CD4-positive, alpha-beta T cell treated with Interleukin-4 for 4 hours (primary cell): ENCODE measurements at regions not wholly inside any gene's neighbourhood (a gene's known extent, or its start where the extent isn't known, plus 50 kb on each side); places are given as distances from the start of the nearest gene placed in this dataset.
"Not testable (repeated sequence)": the region's sequence is repeated elsewhere in the genome, so short reads cannot be mapped to it uniquely, and the experiment has no call there.

Source experiments
- DNase-seq: peaks from one replicate; pipeline ENCODE4 v3.0.0-alpha.2; 2020

DNA sequence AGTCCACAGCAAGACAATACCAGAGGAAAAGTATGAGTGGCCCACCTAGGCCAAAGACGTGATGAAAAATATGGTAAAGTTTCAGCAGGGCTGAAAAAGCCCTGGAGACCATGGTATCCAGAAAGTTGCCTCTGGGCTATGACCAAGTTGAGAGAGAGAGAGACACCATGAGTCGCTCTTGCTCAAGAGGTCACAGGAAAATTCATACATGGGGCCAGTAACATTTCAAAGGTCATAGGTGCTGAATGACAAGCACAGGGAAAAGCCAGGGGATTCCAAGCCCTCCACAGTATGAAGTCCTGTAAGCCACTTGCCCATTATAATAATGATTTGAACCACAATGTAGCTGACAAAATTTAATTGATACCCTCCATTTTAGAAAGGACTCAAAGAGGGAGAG is 657.7 kb upstream of the CITED2 start:
- DNase-seq: no peak

DNA sequence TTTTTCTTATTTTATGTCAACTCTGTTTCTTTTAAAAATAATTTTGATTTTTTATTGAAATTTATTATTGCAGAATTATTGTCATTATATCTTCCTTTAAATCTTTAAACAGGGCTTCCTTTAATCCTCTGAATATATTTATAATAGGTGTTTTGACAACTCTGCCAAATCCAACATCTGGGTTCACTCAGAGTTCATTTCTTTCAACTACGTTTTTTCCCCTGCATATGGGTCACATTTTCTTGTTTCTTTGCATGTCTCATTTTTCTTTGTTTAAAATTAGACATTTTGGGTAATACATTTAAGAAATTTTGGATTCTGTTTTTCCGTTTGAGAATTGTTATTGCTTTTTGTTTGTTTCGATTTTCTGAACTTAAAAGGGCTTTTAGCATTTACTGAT is 655.1 kb upstream of the CITED2 start:
- no peak for DNase-seq

DNA sequence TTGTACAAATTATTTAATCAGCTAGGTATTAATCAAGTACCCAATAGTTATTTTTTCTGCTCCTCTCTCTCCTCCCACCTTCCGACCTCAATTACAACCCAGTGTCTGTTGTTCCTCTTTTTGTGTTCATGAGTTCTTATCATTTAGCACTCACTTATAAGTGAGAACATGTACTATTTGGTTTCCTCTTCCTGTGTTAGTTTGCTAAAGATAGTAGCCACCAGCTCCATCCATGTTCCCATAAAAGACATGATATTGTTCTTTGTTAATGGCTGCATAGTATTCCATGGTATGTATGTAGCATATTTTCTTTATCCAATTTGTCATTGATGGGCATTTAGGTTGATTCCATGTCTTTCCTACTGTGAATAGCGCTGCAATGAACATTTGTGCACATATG is 652.8 kb upstream of the CITED2 start:
- no peak for DNase-seq

DNA sequence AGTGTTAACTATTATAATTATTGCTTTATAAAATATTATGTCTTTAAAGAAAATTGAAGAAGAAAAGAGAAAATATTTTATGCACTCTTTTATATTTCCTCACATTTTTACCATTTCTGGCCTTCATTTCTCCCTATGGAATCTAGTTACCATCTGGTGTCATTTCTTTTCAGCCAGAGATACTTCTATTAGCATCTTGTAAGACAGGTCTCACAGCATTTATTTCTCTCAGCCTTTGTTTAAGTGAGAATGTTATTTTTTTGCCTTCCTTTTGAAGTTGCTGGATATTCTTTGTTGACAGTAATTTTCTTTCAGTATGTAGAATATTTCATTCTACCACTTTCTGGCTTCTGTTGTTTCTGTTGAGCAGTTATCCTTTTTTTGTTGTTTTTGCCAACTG is 652.1 kb upstream of the CITED2 start:
- no peak for DNase-seq

DNA sequence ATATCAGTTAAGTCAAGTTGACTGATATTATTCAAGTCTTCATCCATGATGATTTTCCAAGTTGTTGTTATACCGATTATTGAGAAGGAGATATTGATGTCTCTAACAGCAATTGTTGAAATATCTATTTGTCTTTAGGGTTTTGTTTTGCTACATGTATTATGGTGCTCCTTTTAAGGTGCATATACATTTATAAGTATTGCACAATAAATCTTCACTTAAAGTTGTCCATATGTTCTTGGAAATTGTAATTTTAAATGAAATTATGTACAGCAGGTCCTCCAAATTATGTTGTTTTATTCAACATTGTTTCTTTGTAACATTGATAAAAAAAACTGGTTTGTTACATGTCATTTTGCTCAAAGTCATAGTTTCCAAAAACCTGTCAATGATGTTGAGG is 650.7 kb upstream of the CITED2 start:
- DNase-seq: no peak

DNA sequence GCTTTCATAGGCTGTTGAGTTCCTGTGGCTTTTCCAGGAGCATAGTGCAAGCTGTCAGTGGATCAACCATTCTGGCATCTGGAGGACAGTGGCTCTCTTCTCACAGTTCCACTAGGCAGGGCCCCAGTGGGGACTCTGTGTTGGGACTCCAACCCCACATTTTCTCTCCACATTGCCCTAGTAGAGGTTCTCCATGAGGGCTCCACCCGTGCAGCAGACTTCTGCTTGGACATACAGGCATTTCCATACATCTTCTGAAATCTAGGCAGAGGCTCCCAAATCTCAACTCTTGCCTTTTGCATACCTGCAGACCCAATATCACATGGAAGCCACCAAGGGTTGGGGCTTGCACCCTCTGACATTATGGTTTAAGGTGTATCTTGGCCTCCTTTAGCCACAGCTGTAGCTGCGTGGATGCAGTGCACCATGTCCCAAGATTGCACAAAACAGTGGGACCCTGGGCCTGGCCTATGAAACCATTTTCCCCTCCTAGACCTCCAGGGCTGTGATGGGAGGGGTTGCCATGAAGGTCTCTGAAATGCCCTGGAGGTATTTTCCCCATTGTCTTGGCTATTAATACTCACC is 645.9 kb upstream of the CITED2 start:
- no peak for DNase-seq

DNA sequence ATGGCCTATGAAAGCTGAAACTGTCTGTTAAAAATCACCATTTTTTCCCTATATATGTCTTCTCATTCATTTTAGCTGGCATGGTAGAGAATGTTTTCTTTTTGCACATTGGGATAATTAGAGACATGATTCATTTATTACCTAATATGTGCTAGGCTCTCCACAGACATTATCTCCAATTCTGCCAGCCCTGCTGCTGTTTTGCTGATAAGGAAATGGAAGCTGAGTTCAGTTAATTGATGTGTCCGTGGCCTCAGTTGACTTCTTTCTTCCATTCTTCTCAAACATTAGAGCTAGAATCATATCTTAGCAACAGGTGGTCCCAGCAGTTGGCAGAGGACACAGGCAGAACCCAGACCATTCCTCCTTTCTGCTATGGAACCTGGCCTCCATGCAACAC is 644.1 kb upstream of the CITED2 start:
- DNase-seq: no peak

DNA sequence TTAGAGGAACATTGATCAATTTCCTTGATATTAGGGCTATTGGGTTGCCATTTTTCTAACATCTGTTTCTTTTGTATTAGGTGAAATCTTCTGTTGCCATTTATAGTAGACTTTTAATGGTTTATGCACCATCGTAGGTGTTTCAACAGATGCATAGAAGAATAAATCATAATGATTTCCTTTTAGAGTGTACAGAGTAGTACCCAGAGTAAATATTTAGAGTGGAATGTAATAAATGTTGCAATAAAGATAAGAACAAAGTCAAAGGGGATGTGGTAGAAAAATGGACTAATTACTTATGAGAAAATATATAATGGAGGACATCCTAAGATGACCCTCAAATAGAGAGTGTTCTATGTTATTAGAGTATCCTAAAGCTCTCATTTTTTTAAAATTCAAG is 643.0 kb upstream of the CITED2 start:
- DNase-seq: no peak

DNA sequence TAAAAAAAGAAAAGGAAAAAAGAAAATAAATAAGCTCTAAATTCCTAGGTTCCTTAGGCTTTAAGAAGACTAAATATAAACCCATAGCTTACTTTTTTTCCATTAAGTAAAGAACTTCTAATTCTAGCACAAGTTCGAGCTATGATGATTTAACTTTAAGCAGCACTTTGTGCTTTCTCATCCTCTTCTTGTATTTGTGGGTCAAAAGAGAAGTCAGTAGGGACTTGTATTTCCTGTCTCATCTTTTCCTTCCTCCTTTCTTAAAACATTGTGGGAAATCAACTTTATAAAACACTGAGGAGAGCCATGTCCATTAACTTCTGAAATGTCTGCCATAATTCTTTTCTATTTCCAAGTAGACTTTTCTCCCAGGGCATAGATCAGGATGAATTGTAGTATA is 637.7 kb upstream of the CITED2 start:
- DNase-seq: no peak

DNA sequence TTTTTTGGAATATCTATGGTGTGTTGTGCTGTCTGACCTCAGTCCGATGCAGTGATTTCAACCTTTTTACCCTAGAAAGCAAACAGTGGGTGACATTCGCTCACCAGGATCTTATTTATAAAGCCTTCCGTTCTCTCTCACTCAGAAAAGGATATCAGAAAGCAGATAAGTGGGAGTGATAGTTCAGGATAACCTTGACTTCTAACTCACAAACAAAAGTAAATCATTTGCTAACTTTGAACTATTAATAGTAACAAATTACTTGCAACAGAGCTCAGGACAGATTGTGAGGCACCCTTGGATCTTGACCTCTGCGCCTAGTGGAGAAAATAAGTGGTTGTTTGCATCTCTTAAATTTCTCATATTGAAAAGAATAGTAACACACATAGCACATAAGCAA is 637.1 kb upstream of the CITED2 start:
- no peak for DNase-seq

DNA sequence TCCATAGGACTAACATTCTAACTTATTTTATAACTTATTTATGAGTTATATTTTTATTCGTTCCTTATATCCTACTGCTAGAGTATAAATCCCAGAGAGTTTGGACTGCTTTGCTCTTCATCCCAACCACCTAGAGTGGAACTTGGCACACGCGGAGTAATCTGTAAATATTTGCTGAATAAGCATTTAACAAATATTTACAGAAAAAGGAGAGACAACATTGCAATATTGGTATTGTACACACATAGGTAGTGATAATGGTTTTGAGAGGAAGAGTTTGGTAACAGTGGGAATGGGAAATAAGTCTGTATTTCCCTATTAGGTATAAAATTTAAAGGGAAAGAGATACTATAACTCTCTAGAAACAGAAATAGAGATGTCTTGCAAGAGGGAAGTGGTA is 634.8 kb upstream of the CITED2 start:
- no peak for DNase-seq

DNA sequence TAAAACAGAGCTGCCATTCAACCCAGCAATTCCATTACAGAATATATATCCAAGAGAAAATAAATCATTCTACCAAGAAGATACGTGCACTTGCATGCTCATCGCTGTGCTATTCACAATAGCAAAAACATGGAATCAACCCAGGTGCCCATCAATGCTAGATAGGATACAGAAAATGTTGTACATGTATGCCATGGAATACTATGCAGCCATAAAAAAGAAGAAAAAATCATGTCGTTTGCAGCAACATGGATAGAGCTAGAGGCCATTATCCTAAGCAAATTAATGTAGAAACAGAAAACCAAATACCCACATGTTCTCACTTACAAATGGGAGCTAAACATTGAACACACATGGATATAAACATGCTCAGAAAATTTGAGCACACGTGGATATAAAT is 633.1 kb upstream of the CITED2 start:
- DNase-seq: no peak

DNA sequence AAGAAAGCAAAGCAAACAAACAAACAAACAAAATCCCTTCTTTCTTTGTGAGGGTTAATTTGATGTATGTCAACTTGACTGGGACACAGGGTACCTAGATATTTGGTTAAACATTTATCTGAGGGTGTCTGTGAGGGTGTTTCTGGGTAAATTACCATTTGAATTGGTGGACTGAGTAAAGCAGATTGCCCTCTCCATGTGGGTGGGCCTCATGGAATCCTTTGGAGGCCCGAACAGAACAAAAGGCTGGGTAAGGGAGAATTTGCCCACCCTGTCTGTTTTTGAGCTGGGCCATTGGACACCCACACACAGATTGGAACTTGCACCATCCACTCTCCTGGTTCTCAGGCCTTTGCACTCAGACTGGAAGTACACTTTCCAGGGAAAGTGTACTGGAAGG is 628.8 kb upstream of the CITED2 start:
- DNase-seq: no peak

DNA sequence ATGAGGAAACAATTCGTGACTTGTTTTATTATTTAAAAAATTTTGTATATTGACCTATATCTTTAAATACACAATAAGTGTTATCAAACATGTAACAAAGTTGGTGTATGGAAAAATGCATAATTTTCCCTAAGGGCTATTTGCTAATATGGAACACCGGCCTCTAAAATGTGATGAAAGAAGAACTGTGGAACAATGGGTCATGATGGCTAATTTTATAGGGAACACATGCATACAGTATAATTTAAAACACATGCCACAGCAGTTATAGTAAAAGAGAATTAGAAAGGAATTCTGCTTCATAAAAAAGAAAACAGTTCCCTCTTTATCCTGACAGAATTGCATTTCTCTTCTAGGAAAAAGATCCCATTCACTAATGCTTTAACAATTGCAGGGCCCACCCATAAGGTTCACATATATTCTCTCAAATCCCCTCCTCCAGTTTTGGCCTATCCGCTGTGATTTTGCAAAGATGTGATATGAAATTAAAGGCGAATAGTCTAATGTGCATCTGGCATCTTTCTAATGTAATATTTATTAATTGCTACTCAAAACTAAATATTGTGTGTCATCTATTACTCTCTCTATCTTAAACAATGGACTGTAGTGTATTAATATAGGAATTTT is 628.1 kb upstream of the CITED2 start:
- no peak for DNase-seq

DNA sequence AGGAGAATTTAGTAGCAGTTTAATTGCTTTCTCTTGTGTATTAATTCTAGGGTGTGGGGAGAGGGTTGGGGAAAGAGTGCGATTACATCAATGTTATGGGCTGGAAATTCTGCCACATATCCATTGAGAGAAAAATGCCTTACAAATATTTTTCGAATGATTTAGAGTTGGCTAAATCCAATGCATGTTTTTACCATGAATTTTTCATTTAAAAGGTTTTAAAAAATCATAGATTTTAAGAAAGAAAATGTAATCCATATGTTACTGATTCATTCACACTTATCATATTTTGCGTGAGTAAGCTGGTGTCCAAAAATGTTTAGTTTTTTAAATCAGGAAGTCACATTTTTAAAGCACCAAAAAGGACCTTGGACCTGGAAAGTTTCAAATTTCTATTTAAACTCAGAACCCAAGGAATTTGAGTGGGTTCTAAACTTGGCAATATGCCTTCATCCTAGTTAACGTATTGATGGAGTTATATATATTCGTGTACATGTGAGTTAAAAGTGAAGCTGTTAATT is 627.4 kb upstream of the CITED2 start:
- no peak for DNase-seq

DNA sequence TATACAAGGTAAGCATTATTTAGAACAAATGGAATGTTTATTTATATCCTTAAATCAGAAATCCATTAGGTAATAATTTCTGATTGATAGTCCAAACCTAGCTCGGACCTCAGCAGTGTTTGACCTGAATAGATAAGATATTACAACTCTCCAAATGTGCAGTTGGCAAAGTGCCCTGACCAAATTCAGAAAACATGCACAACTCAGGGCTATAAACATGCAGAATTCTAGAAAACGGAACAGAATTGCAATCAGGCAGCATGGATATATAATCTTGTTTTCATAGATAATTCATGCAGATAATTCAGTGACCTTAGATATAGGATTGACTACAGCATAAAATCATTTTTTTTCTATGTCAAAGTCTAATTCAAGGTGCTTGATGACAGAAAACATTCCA is 626.6 kb upstream of the CITED2 start:
- DNase-seq: no peak

DNA sequence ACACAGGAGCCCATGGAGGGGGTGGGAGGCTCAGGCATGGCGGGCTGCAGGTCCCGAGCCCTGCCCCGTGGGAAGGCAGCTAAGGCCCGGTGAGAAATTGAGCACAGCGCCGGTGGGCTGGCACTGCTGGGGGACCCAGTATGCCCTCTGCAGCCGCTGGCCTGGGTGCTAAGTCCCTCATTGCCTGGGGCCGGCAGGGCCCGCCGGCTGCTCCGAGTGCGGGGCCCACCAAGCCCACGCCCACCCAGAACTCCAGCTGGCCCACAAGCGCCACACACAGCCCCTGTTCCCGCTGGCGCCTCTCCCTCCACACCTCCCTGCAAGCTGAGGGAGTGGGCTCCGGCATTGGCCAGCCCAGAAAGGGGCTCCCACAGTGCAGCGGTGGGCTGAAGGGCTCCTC is 625.2 kb upstream of the CITED2 start:
- not testable (repeated sequence) for DNase-seq

DNA sequence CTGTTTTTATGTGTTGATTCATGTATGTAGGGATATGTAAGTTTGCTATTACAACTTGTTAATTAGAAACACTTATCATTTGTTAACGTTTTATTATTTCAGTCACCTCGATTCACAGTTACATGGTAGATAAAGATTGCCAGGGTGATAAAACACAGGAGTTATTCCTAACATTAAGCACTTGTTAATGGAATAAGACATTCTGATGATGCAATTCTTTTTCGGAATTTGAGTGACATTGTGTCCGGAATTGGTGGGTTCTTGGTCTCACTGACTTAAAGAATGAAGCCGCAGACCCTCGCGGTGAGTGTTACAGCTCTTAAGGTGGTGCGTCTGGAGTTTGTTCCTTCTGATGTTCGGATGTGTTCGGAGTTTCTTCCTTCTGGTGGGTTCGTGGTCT is 624.0 kb upstream of the CITED2 start:
- not testable (repeated sequence) for DNase-seq

DNA sequence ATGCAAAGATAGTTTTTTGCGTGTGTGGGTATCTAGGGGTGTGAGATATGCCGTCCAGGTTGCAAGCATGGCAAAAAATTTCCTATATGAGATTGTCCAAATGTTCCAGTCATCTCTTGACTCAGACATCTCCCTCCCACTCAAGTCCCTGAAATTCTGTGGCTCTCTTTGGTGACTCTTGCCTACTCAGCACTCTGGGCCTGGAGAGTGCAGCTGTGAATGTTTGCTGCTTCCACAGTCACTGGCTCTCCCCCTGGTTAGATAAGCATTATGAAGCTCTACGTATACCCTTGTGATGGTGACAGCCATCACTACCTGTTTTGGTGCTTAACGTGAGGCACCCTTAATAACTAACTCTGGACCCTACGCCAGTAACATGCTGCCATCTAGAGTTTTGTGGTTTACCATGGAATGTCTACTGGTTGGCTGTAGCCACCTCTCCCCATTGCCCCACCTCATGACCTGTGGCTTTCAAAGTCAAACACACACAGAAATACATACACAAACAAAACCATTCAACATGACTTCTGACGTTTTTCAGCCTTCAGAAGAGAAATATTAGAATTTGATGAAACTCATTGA is 621.9 kb upstream of the CITED2 start:
- DNase-seq: no peak

DNA sequence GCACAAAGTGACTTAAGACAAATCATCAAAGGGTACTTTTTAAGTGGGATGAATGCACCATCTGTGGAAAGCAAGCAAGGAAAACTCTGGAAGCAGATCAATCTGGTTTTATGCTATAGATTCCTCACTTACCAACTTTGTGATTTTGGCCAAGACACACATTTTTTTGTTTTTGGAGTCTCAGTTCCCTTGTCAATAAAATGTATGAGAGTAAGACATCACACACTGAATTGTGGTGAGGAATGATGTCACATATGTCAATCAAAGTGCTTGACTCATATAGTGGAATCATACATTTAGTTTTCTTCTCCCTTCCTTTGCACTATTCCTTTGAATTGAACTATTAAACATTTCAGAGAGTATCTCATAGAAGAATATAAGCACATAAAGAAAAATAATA is 620.5 kb upstream of the CITED2 start:
- DNase-seq: no peak

DNA sequence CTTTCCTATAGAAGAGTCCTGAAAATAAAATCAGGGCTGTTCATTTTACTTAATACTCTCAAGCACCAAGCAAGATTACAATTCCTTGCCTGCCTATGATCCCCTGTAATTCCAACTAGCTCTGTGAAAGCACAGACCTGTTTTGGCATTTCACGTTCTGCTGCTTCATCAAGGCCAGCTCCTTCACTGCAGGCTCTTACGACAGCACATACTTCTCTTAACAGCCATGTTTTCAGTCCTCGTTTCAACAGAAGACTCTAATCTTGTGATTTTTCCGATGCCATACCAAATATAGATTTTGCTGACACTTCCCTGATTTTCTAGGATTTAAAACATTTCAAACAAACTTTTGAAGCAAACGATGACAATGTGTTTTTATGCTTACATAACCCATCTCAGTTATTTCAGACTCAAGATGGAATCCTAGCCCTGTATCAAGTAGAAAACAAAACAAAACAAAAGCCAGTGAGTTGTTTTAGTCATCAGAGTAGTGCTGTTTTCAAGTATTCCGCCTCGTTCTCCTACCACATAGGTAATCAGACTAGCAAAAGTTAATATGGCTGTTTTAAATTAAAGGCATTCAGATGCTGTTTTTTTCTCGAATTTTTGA is 616.5 kb upstream of the CITED2 start:
- no peak for DNase-seq

DNA sequence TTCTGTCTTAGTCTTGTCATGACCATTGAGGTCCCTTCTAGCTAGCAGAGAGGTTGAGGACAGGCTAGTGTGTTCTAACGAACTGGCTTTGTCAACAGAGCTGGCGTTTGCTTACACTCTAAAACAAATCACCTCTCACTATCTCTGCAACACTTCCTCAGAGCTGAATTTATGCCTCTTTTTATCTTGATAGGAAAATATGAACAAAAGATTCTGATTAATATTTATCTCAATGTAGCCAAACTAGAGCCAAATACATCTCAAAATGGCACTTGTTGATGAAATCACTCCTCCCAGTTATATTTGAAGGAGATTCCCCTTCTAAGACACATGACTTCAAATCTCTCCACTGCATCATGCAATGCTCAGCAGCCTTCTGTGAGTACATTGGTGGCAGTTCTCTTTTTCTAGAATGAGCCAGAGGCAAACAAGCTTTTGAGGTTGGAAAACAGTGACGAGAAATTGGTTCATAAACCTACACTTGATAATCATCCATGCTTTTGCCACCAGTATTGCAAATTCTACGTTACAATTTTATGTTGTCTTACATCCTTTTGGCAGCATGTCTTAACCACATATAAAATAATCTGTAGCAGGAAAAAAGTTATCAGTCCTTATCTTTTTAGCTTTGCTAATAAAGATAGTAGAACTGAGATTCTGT is 615.7 kb upstream of the CITED2 start:
- DNase-seq: no peak

DNA sequence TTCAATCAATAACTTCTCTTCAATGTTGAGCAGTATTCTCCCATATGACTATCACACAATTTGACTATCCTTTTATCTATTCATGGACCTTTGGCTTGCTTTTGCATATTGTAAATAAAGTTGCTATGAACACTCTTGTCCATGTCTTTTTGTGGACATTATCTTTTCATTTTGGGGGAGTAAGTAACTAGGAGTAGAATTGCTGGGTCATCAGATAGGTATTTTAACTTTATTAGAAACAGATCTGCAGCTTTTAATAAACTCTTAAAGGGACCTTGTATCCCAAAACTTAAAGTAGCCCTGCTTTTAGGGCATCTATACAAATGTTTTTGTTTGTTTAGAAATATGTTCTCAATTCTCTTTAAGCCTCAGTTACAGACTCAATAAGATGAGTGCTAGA is 614.2 kb upstream of the CITED2 start:
- DNase-seq: no peak

DNA sequence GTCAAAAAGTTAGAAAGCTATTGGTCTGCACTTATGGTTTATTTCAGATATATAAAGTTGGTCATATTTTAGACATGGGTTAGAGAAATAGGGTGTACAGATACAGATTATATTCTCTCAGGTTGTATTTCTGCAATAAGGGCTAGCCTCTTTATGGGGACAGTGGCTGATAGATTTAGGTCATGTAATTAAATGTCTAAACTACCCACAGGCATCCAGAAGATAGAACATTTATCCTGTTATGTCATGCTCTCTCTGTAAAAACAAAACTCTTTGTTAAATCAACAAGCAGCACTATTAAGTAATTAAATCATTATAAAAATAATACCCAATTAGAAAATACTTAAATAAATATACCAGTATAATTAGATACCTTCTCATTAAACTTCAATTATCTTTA is 612.6 kb upstream of the CITED2 start:
- no peak for DNase-seq
